ENCODE measurements at regions not wholly inside any gene's neighbourhood (a gene's known extent, or its start where the extent isn't known, plus 50 kb on each side); places are given as distances from the start of the nearest gene placed in this dataset.

DNA sequence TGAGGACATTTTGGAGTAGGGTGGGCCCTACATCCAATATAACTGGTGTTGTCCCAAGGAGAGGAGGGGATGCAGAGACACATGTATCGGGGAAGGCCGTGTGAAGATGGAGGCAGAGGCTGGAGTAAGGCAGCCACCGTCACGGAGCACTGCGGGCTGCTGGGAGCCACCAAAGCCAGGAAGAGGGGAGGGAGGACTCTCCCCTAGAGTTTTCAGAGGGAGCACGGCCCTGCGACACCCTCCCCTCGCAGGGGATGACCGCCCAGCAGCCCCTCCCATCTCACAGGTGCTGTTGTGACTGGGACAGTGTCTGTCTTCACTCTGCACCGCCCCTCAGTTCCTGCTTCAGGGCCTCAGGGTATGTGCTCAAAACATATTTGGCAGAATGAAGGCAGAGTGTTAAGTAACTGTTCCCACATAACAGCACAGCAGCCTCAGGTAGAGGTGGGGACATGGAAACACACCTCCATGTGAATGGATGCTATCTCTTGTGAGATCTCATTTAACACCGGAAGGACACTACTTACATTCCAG lies 82.2 kb downstream of the RBFOX3 start:
- H3K9me2 ChIP-seq (ENCODE audit: insufficient read depth): no peaks in the 10 kb centered on the region
- no peaks in the 10 kb centered on the region for H3K4me1 ChIP-seq (replicated peaks; ENCODE audit: insufficient read depth)
- intact Hi-C loops (cut with micrococcal nuclease; ENCODE audit: unreplicated experiment): no loop called here
- no peaks in the 10 kb centered on the region for H3K79me2 ChIP-seq (ENCODE audit: low read depth)
- peaks cover 98% of the 10 kb centered on the region for H3K27me3 ChIP-seq (ENCODE audit: insufficient read depth, low read depth)
- no peak overlapping the region for H3K4me3 ChIP-seq
- ChIA-PET POLR2A (ENCODE audit: unreplicated experiment) (no interaction called here), CTCF (no interaction called here)
- no peaks in the 10 kb centered on the region for H4K20me1 ChIP-seq (ENCODE audit: insufficient read depth)
- H2AFZ ChIP-seq: no peak overlapping the region
- H3K27ac ChIP-seq: no peak overlapping the region
- no peak for DNase-seq
- no TSS peak for BruUV-seq (replicated peaks)
- no peak overlapping the region for H3K4me2 ChIP-seq
- no peaks in the 10 kb centered on the region for H3K9me3 ChIP-seq (ENCODE audit: insufficient read depth, low read depth)
- H3K36me3 ChIP-seq (ENCODE audit: low read depth): no peaks in the 10 kb centered on the region
- no peak for TF ChIP-seq EZH2 (IDR thresholded peaks at IDR 0.05; ENCODE audit: low read depth)
- TF ChIP-seq, protein P1, sequence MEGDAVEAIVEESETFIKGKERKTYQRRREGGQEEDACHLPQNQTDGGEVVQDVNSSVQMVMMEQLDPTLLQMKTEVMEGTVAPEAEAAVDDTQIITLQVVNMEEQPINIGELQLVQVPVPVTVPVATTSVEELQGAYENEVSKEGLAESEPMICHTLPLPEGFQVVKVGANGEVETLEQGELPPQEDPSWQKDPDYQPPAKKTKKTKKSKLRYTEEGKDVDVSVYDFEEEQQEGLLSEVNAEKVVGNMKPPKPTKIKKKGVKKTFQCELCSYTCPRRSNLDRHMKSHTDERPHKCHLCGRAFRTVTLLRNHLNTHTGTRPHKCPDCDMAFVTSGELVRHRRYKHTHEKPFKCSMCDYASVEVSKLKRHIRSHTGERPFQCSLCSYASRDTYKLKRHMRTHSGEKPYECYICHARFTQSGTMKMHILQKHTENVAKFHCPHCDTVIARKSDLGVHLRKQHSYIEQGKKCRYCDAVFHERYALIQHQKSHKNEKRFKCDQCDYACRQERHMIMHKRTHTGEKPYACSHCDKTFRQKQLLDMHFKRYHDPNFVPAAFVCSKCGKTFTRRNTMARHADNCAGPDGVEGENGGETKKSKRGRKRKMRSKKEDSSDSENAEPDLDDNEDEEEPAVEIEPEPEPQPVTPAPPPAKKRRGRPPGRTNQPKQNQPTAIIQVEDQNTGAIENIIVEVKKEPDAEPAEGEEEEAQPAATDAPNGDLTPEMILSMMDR (conservative IDR thresholded peaks at IDR 0.05): no peak
- H3F3A ChIP-seq (ENCODE audit: insufficient read depth, low read depth): no peaks in the 10 kb centered on the region

DNA sequence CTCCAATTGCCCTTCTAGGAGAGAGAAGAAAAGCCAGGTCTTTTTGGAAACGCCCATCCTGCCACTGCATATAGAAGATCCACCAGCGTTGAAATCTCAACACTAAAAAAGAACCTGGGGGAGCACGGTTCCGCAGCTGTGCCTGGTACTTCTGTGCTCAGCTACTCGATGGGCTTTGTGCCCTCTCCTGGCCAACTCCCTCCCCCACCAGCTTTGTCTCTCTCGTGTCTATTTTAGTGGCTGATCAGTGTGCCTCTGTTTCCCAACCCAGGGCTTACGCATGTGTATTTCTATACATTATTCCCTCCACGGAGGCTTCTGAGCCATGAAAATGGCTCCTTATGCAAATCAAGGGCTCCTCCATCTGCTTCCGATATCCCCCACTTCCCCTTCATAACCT lies 83.5 kb downstream of the RBFOX3 start:
- no peaks in the 10 kb centered on the region for H3F3A ChIP-seq (ENCODE audit: insufficient read depth, low read depth)

DNA sequence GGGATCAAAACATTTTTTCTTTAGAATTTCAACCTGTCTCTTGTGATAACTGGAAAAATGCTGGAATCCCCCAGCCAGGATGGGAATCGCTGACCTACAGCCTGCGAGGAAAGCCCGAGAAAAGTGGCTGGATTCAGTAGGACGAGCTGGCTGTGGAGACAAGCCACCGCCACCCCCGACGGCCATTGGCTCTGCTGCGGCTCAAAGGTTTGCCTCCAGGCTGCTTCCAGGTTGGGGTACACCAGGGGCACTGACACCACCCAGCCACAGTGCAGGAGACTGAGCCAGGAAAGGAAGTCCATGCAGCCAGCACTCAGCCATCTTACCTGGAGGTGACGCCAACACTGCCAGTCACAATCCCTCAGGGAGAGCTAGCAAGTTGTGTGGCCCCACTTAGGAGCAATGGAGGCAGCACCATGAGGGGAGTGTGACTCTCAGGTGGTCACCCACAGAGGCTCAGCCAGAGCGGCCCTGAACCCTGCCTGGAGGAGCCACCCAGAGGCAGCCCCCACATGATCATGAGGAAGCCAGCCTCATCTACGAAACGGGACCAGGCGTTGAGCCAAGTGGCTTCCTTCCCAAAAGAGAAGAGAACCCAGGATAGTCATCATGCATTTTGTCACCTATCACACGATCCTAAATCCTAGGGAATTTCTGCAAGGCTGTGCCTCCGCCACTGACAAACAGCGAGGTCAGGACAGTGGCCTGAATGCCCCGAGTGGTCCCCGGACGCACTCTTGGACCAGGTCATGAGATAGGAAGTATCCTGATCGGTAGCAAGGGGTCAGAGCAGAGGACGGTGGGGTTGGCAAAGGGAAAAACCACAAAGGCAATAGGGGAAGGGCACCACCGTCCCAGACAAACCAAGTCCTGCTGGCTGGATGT lies 84.8 kb downstream of the RBFOX3 start:
- POLR2A ChIA-PET (ENCODE audit: unreplicated experiment): no interaction called here

More for the DNA sequence above, 83.5 kb downstream of the RBFOX3 start:
- Histone ChIP-seq H3K36me3 (ENCODE audit: low read depth) (no peaks in the 10 kb centered on the region), H3K9me2 (ENCODE audit: insufficient read depth) (no peaks in the 10 kb centered on the region), H4K20me1 (ENCODE audit: insufficient read depth) (no peaks in the 10 kb centered on the region), H3K4me1 (replicated peaks; ENCODE audit: insufficient read depth) (no peaks in the 10 kb centered on the region), H3K27me3 (ENCODE audit: insufficient read depth, low read depth) (peaks cover 98% of the 10 kb centered on the region), H3K79me2 (ENCODE audit: low read depth) (no peaks in the 10 kb centered on the region), H2AFZ (no peak overlapping the region), H3K9me3 (ENCODE audit: insufficient read depth, low read depth) (no peaks in the 10 kb centered on the region), H3K4me3 (no peak overlapping the region), H3K4me2 (no peak overlapping the region), H3K27ac (no peak overlapping the region)
- TF ChIP-seq, protein P1 (conservative IDR thresholded peaks at IDR 0.05): no peak
- TF ChIP-seq EZH2 (IDR thresholded peaks at IDR 0.05; ENCODE audit: low read depth): no peak
- DNase-seq: no peak
- no TSS peak for BruUV-seq (replicated peaks)
- POLR2A ChIA-PET (ENCODE audit: unreplicated experiment): no interaction called here
- intact Hi-C loops (cut with micrococcal nuclease; ENCODE audit: unreplicated experiment): no loop called here
- CTCF ChIA-PET: no interaction called here

More for the DNA sequence above, 84.8 kb downstream of the RBFOX3 start:
- H3F3A ChIP-seq (ENCODE audit: insufficient read depth, low read depth): no peaks in the 10 kb centered on the region
- CTCF ChIA-PET: no interaction called here
- H3K36me3 ChIP-seq (ENCODE audit: low read depth): no peaks in the 10 kb centered on the region
- no TSS peak for BruUV-seq (replicated peaks)
- H3K4me3 ChIP-seq: no peak overlapping the region
- DNase-seq: no peak
- no peaks in the 10 kb centered on the region for H4K20me1 ChIP-seq (ENCODE audit: insufficient read depth)
- no peak overlapping the region for H3K4me2 ChIP-seq
- TF ChIP-seq EZH2 (IDR thresholded peaks at IDR 0.05; ENCODE audit: low read depth): no peak
- TF ChIP-seq, protein P1 (conservative IDR thresholded peaks at IDR 0.05): no peak
- H3K4me1 ChIP-seq (replicated peaks; ENCODE audit: insufficient read depth): no peaks in the 10 kb centered on the region
- no peak overlapping the region for H3K27ac ChIP-seq
- no peaks in the 10 kb centered on the region for H3K9me2 ChIP-seq (ENCODE audit: insufficient read depth)
- intact Hi-C loops (cut with micrococcal nuclease; ENCODE audit: unreplicated experiment): no loop called here
- no peak overlapping the region for H2AFZ ChIP-seq
- H3K79me2 ChIP-seq (ENCODE audit: low read depth): no peaks in the 10 kb centered on the region
- no peaks in the 10 kb centered on the region for H3K9me3 ChIP-seq (ENCODE audit: insufficient read depth, low read depth)
- peaks cover 100% of the 10 kb centered on the region for H3K27me3 ChIP-seq (ENCODE audit: insufficient read depth, low read depth)
